Tibial nerve (tissue), 4 donors: ENCODE measurements at regions not wholly inside any gene's neighbourhood (a gene's known extent, or its start where the extent isn't known, plus 50 kb on each side); places are given as distances from the start of the nearest gene placed in this dataset.

ENCODE experiments used
- EP300 ChIP-seq, 2 donors: sonication (generic); formaldehyde crosslinking; IDR thresholded peaks; one replicate each; pipeline ENCODE4 v1.6.1; 2017; ENCODE audit warnings: antibody characterized with exemption in 2 of 2, mild to moderate bottlenecking in 1 of 2
- TF ChIP-seq, protein P1 (sequence below), 5 experiments: fragments of 200-600 bp in 3 of 5; fragments of 450-650 bp in 2 of 5; sonication (generic) in 3 of 5; IDR thresholded peaks; one replicate each; pipeline ENCODE4 v1.5.1; 2016 to 2019; ENCODE audit warnings: antibody characterized with exemption in 5 of 5, mild to moderate bottlenecking in 3 of 5, moderate library complexity in 2 of 5

- TF ChIP-seq, protein P1, sequence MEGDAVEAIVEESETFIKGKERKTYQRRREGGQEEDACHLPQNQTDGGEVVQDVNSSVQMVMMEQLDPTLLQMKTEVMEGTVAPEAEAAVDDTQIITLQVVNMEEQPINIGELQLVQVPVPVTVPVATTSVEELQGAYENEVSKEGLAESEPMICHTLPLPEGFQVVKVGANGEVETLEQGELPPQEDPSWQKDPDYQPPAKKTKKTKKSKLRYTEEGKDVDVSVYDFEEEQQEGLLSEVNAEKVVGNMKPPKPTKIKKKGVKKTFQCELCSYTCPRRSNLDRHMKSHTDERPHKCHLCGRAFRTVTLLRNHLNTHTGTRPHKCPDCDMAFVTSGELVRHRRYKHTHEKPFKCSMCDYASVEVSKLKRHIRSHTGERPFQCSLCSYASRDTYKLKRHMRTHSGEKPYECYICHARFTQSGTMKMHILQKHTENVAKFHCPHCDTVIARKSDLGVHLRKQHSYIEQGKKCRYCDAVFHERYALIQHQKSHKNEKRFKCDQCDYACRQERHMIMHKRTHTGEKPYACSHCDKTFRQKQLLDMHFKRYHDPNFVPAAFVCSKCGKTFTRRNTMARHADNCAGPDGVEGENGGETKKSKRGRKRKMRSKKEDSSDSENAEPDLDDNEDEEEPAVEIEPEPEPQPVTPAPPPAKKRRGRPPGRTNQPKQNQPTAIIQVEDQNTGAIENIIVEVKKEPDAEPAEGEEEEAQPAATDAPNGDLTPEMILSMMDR (IDR thresholded peaks at IDR 0.05), result no peak
- no peak for TF ChIP-seq EP300 (IDR thresholded peaks at IDR 0.05)
Measured at GRCh38 chr6:137776786-137777686, 90.0 kb upstream of the TNFAIP3 start.
